ENCODE measurements at regions not wholly inside any gene's neighbourhood (a gene's known extent, or its start where the extent isn't known, plus 50 kb on each side); places are given as distances from the start of the nearest gene placed in this dataset.

- no peaks in the 10 kb centered on the region for H3K36me3 ChIP-seq (ENCODE audit: control insufficient read depth in 4 of 4, insufficient read depth in 3 of 4, low read depth in 1 of 4, low read length in 3 of 4)
- no peak overlapping the region for H3K4me3 ChIP-seq (ENCODE audit: low read depth in 1 of 3, low read length in 3 of 3)
- 97% methylated on average over 1 of the region's 1 CpG for WGBS
- H3K9me3 ChIP-seq (ENCODE audit: control insufficient read depth in 4 of 4, low read length in 3 of 4): no peaks in the 10 kb centered on the region
- no peak overlapping the region for H3K27ac ChIP-seq (ENCODE audit: low read depth in 1 of 2, low read length in 2 of 2)
- DNase-seq (ENCODE audit: low spot score): no peak
- TF ChIP-seq FOXA1 (IDR thresholded peaks at IDR 0.05) (no peak), EGR1 (IDR thresholded peaks at IDR 0.05; ENCODE audit: low read depth in 2 of 2) (no peak), GABPA (IDR thresholded peaks at IDR 0.05 in 1 of 2, conservative IDR thresholded peaks at IDR 0.05 in 1 of 2) (no peak), NR2F2 (IDR thresholded peaks at IDR 0.05) (no peak), REST (IDR thresholded peaks at IDR 0.05) (no peak), CTCF (IDR thresholded peaks at IDR 0.05; ENCODE audit: low read depth, low read length, missing input control) (no peak), RXRA (IDR thresholded peaks at IDR 0.05) (no peak), RAD21 (IDR thresholded peaks at IDR 0.05) (no peak), MAX (IDR thresholded peaks at IDR 0.05) (no peak), HNF4G (IDR thresholded peaks at IDR 0.05) (no peak), ATF3 (IDR thresholded peaks at IDR 0.05) (no peak), TAF1 (conservative IDR thresholded peaks at IDR 0.05) (no peak), SP1 (IDR thresholded peaks at IDR 0.05) (no peak), FOXA2 (IDR thresholded peaks at IDR 0.05) (no peak), JUND (IDR thresholded peaks at IDR 0.05) (no peak), HNF4A (conservative IDR thresholded peaks at IDR 0.05) (no peak)
- H3K9ac ChIP-seq (ENCODE audit: low read depth in 1 of 2, low read length in 2 of 2): no peak overlapping the region
- no peaks in the 10 kb centered on the region for H3K27me3 ChIP-seq (ENCODE audit: control insufficient read depth in 4 of 4, insufficient read depth in 4 of 4, low read length in 3 of 4)
- peaks cover 0 to 18% (median 10%) of the 10 kb centered on the region in 4 donors for H3K4me1 ChIP-seq (ENCODE audit: control insufficient read depth in 4 of 4, insufficient read depth in 4 of 4, low read length in 3 of 4)
Observed at GRCh38 chr3:177622520-177622919, 425.2 kb upstream of the TBL1XR1 start.

GRCh38 chr3:177622982-177623617, 425.8 kb upstream of the TBL1XR1 start:
- H3K4me1 ChIP-seq (ENCODE audit: control insufficient read depth in 4 of 4, insufficient read depth in 4 of 4, low read length in 3 of 4): peaks cover 0 to 18% (median 10%) of the 10 kb centered on the region in 4 donors
- H3K4me3 ChIP-seq (ENCODE audit: low read depth in 1 of 3, low read length in 3 of 3): no peak overlapping the region
- H3K27me3 ChIP-seq (ENCODE audit: control insufficient read depth in 4 of 4, insufficient read depth in 4 of 4, low read length in 3 of 4): no peaks in the 10 kb centered on the region
- 90% methylated on average over 5 of the region's 5 CpGs for WGBS
- no peak for DNase-seq (ENCODE audit: low spot score)
- no peak overlapping the region for H3K27ac ChIP-seq (ENCODE audit: low read depth in 1 of 2, low read length in 2 of 2)
- H3K36me3 ChIP-seq (ENCODE audit: control insufficient read depth in 4 of 4, insufficient read depth in 3 of 4, low read depth in 1 of 4, low read length in 3 of 4): no peaks in the 10 kb centered on the region
- no peak overlapping the region for H3K9ac ChIP-seq (ENCODE audit: low read depth in 1 of 2, low read length in 2 of 2)
- H3K9me3 ChIP-seq (ENCODE audit: control insufficient read depth in 4 of 4, low read length in 3 of 4): no peaks in the 10 kb centered on the region
- TF ChIP-seq EGR1 (IDR thresholded peaks at IDR 0.05; ENCODE audit: low read depth in 2 of 2) (no peak), NR2F2 (IDR thresholded peaks at IDR 0.05) (no peak), FOXA1 (IDR thresholded peaks at IDR 0.05) (no peak), HNF4G (IDR thresholded peaks at IDR 0.05) (no peak), ATF3 (IDR thresholded peaks at IDR 0.05) (no peak), FOXA2 (IDR thresholded peaks at IDR 0.05) (no peak), JUND (IDR thresholded peaks at IDR 0.05) (no peak), MAX (IDR thresholded peaks at IDR 0.05) (no peak), SP1 (IDR thresholded peaks at IDR 0.05) (no peak), ZBTB33 (IDR thresholded peaks at IDR 0.05) (no peak), YY1 (IDR thresholded peaks at IDR 0.05) (no peak), RAD21 (IDR thresholded peaks at IDR 0.05) (no peak), CTCF (IDR thresholded peaks at IDR 0.05; ENCODE audit: low read depth, low read length, missing input control) (no peak)
